Smooth muscle cell (in vitro differentiated cells): ENCODE measurements at regions not wholly inside any gene's neighbourhood (a gene's known extent, or its start where the extent isn't known, plus 50 kb on each side); places are given as distances from the start of the nearest gene placed in this dataset.
"Not testable (repeated sequence)": the region's sequence is repeated elsewhere in the genome, so short reads cannot be mapped to it uniquely, and the experiment has no call there.

ENCODE experiments used
- DNase-seq: peaks from one replicate; lab custom pipeline; 2025; ENCODE audit not compliant: unreplicated experiment; lab: John Stamatoyannopoulos, UW
- H2AFZ ChIP-seq: fragments of 200-600 bp; sonication (generic); 2 replicates; pipeline ENCODE4 v1.6.0; 2016; ENCODE audit warnings: antibody characterized with exemption, low read depth, mild to moderate bottlenecking
- H3F3A ChIP-seq: fragments of 200-600 bp; sonication (generic); 2 replicates; pipeline ENCODE4 v1.6.0; 2017; ENCODE audit warnings: antibody characterized with exemption, low read depth
- H3K27ac ChIP-seq: fragments of 200-600 bp; sonication (generic); 2 replicates; pipeline ENCODE4 v1.5.1; 2016; ENCODE audit warnings: low read depth, mild to moderate bottlenecking
- H3K27me3 ChIP-seq: fragments of 200-600 bp; sonication (generic); 2 replicates; pipeline ENCODE4 v1.6.1; 2016; ENCODE audit warnings: low read depth, mild to moderate bottlenecking
- H3K36me3 ChIP-seq: fragments of 200-600 bp; sonication (generic); 2 replicates; pipeline ENCODE4 v1.5.1; 2016; ENCODE audit warnings: low read depth
- H3K4me1 ChIP-seq: fragments of 200-600 bp; sonication (generic); 2 replicates; pipeline ENCODE4 v1.5.1; 2016; ENCODE audit warnings: low read depth
- H3K4me2 ChIP-seq: fragments of 200-600 bp; sonication (generic); 2 replicates; pipeline ENCODE4 v1.6.0; 2016; ENCODE audit warnings: mild to moderate bottlenecking
- H3K4me3 ChIP-seq: fragments of 200-600 bp; sonication (generic); 2 replicates; pipeline ENCODE4 v1.5.1; 2016; ENCODE audit warnings: mild to moderate bottlenecking
- H3K79me2 ChIP-seq: fragments of 200-600 bp; sonication (generic); 2 replicates; pipeline ENCODE4 v1.6.0; 2016; ENCODE audit warnings: low read depth, mild to moderate bottlenecking
- H3K9ac ChIP-seq: fragments of 200-600 bp; sonication (generic); 2 replicates; pipeline ENCODE4 v1.6.0; 2016; ENCODE audit warnings: low read depth
- H3K9me3 ChIP-seq: fragments of 200-600 bp; sonication (generic); replicated peaks from 2 replicates; pipeline ENCODE4 v1.5.1; 2016; ENCODE audit warnings: low read depth
- H4K20me1 ChIP-seq: fragments of 200-600 bp; sonication (generic); 2 replicates; pipeline ENCODE4 v1.6.0; 2016; ENCODE audit warnings: low read depth
- CTCF ChIP-seq: fragments of 200-600 bp; sonication (generic); IDR thresholded peaks from 2 replicates; pipeline ENCODE4 v1.5.1; 2017; ENCODE audit warnings: borderline replicate concordance, mild to moderate bottlenecking, antibody characterized with exemption; ENCODE audit not compliant: insufficient read depth, poor library complexity, severe bottlenecking
- WGBS: methylation state at CpG from one replicate; pipeline ENCODE4 v1.1.7; 2016; ENCODE audit warnings: low lambda C conversion rate; 5-methylcytosine and 5-hydroxymethylcytosine counted together

DNA sequence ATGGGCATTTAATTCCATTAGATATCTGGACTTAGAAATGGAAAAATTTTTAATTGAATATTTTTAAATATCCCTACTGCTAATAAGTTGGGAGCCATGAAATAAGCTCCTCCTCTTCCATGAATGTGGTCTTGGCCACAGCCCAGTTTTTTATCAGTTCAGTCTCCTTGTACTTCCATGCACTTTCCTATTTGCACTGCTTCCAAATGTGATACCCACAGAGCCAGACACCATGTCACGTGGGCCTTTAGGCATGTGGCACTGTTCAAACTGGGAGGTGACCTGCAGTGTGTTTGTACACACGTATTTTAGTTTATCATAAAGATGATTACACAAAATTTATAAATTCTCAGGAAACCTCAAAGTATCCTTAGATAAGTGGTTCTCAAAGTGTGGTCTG is 80.1 kb upstream of the DGKG start:
- DNase-seq: no peak
- H3K9ac ChIP-seq: no peak overlapping the region
- H3K4me2 ChIP-seq: no peak overlapping the region
- H3K4me1 ChIP-seq: no peaks in the 10 kb centered on the region
- no peaks in the 10 kb centered on the region for H3K27me3 ChIP-seq
- H3F3A ChIP-seq: no peaks in the 10 kb centered on the region
- H3K27ac ChIP-seq: no peak overlapping the region
- H3K9me3 ChIP-seq: no peaks in the 10 kb centered on the region
- H4K20me1 ChIP-seq: no peaks in the 10 kb centered on the region
- no peak for TF ChIP-seq CTCF
- H3K36me3 ChIP-seq: no peaks in the 10 kb centered on the region
- no peak overlapping the region for H2AFZ ChIP-seq
- H3K4me3 ChIP-seq: no peak overlapping the region
- 81% methylated on average over 2 of the region's 2 CpGs for WGBS
- no peaks in the 10 kb centered on the region for H3K79me2 ChIP-seq

DNA sequence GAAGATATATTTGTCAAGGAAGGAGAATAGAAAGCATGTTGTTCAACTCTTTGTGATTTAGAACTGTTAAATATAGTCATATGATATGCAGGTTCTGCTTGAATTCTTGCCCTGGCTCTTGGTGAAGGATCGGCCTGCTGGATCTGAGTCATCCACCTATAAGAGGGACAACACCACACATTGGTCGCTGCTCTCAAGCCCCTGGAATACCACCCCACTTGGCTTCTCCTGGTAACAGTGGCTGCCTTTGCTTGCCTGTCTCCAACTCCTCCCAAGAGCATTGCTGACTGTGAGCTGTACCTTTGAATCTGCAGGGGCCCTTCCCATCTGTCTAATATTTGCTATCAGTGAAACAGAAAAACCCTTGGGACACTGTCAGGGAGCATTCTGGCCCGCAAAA is 78.9 kb upstream of the DGKG start:
- no peak overlapping the region for H3K4me2 ChIP-seq
- H3K9ac ChIP-seq: no peak overlapping the region
- no peak overlapping the region for H3K27ac ChIP-seq
- H3K79me2 ChIP-seq: no peaks in the 10 kb centered on the region
- no peak for TF ChIP-seq CTCF
- H3K4me3 ChIP-seq: no peak overlapping the region
- H3K4me1 ChIP-seq: no peaks in the 10 kb centered on the region
- no peaks in the 10 kb centered on the region for H3K36me3 ChIP-seq
- no peaks in the 10 kb centered on the region for H3K27me3 ChIP-seq
- H3F3A ChIP-seq: no peaks in the 10 kb centered on the region
- H4K20me1 ChIP-seq: no peaks in the 10 kb centered on the region
- DNase-seq: no peak
- no peak overlapping the region for H2AFZ ChIP-seq
- H3K9me3 ChIP-seq: no peaks in the 10 kb centered on the region
- 84% methylated on average over 3 of the region's 3 CpGs for WGBS

DNA sequence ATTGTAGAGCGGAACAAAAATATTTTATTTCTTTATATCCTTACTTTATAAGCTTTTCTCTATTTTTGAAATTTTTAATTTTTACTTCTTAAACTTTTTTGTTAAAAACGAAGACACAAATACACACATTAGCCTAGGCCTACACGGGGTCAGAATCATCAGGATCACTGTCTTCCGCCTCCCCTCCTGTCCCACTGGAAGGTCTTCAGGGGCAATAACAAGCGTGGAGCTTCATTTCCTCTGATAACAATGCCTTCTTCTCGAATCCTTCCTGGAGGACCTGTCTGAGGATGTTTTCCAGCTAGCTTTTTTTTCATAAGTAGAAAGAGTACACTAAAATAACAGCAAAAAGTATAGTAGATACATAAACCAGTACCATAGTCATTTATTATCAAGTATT is 77.7 kb upstream of the DGKG start:
- Histone ChIP-seq H3K9ac (no peak overlapping the region), H3K4me1 (no peaks in the 10 kb centered on the region), H4K20me1 (no peaks in the 10 kb centered on the region), H3K27me3 (no peaks in the 10 kb centered on the region), H3K4me3 (no peak overlapping the region), H3K4me2 (no peak overlapping the region), H3K27ac (no peak overlapping the region), H3K9me3 (no peaks in the 10 kb centered on the region), H2AFZ (no peak overlapping the region), H3F3A (no peaks in the 10 kb centered on the region), H3K36me3 (no peaks in the 10 kb centered on the region), H3K79me2 (no peaks in the 10 kb centered on the region)
- WGBS: 89% methylated on average over 6 of the region's 6 CpGs
- no peak for DNase-seq
- no peak for TF ChIP-seq CTCF

DNA sequence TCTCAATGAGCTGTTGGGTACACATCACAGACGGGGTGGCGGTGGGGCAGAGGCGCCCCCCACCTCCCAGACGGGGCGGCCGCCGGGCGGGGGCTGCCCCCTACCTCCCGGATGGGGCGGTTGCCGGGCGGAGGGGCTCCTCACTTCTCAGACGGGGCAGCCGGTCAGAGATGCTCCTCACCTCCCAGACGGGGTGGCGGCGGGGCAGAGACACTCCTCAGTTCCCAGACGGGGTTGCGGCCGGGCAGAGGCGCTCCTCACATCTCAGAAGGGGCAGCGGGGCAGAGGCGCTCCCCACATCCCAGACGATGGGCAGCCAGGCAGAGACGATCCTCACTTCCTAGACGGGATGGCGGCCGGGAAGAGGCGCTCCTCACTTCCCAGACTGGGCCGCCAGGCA is 73.3 kb upstream of the DGKG start:
- H2AFZ ChIP-seq, DNase-seq, H3K27me3 ChIP-seq, H3K4me1 ChIP-seq, H3K4me3 ChIP-seq, H3K9me3 ChIP-seq, H3K79me2 ChIP-seq, H3K9ac ChIP-seq, H4K20me1 ChIP-seq, H3K4me2 ChIP-seq, H3K36me3 ChIP-seq, H3K27ac ChIP-seq, H3F3A ChIP-seq: not testable (repeated sequence)
- 99% methylated on average over 27 of the region's 30 CpGs for WGBS
